PC-9 (cell line): ENCODE measurements at regions not wholly inside any gene's neighbourhood (a gene's known extent, or its start where the extent isn't known, plus 50 kb on each side); places are given as distances from the start of the nearest gene placed in this dataset.

Source experiments
- BruUV-seq: library from RNA; stranded (reverse); fragments of 400-500 nt; replicated peaks from 2 replicates; lab custom pipeline; 2021; lab: Mats Ljungman, UMichigan
- CTCF ChIA-PET: fragments of 300-600 bp; sonication (Branson Sonifier 250); formaldehyde crosslinking; loops from one replicate; lab custom pipeline; 2022; ENCODE audit warnings: antibody characterized with exemption; lab: Charles Lee
- POLR2A ChIA-PET: fragments of 300-600 bp; sonication (Branson Sonifier 250); formaldehyde crosslinking; loops from one replicate; lab custom pipeline; 2022; ENCODE audit warnings: antibody characterized with exemption; ENCODE audit not compliant: unreplicated experiment; lab: Charles Lee
- DNase-seq, 2 experiments: peaks; one replicate each; pipeline versions ENCODE4 v3.0.0 to v3.0.0-alpha.2; 2015 to 2022; ENCODE audit warnings: mixed read lengths in 1 of 2
- H2AFZ ChIP-seq: fragments of 200-600 bp; sonication (generic); 2 replicates; pipeline ENCODE4 v1.8.1; 2017; ENCODE audit warnings: antibody characterized with exemption
- H3F3A ChIP-seq: fragments of 200-600 bp; sonication (generic); 2 replicates; pipeline ENCODE4 v1.8.1; 2017; ENCODE audit warnings: antibody characterized with exemption, mild to moderate bottlenecking, low read depth; ENCODE audit not compliant: insufficient read depth
- H3K27ac ChIP-seq: fragments of 200-600 bp; sonication (generic); 2 replicates; pipeline ENCODE4 v1.6.1; 2016; ENCODE audit warnings: mixed run types
- H3K27me3 ChIP-seq: fragments of 200-600 bp; sonication (generic); 2 replicates; pipeline ENCODE4 v1.6.1; 2016; ENCODE audit warnings: low read depth, mixed run types; ENCODE audit not compliant: insufficient read depth
- H3K36me3 ChIP-seq: fragments of 200-600 bp; sonication (generic); 2 replicates; pipeline ENCODE4 v1.6.1; 2016; ENCODE audit warnings: low read depth, mixed run types
- H3K4me1 ChIP-seq: fragments of 200-600 bp; sonication (generic); replicated peaks from 2 replicates; pipeline ENCODE4 v1.6.1; 2016; ENCODE audit warnings: mixed run types; ENCODE audit not compliant: insufficient read depth
- H3K4me2 ChIP-seq: fragments of 200-600 bp; sonication (generic); 2 replicates; pipeline ENCODE4 v1.6.1; 2017; ENCODE audit warnings: mixed run types
- H3K4me3 ChIP-seq: fragments of 200-600 bp; sonication (generic); 2 replicates; pipeline ENCODE4 v1.6.1; 2016; ENCODE audit warnings: mixed run types
- H3K79me2 ChIP-seq: fragments of 200-600 bp; sonication (generic); 2 replicates; pipeline ENCODE4 v1.6.1; 2017; ENCODE audit warnings: low read depth, mixed run types
- H3K9me2 ChIP-seq: fragments of 200-600 bp; sonication (generic); 2 replicates; pipeline ENCODE4 v1.8.1; 2017; ENCODE audit warnings: mild to moderate bottlenecking; ENCODE audit not compliant: insufficient read depth
- H3K9me3 ChIP-seq: fragments of 200-600 bp; sonication (generic); 2 replicates; pipeline ENCODE4 v1.8.1; 2016; ENCODE audit warnings: low read depth; ENCODE audit not compliant: insufficient read depth
- H4K20me1 ChIP-seq: fragments of 200-600 bp; sonication (generic); 2 replicates; pipeline ENCODE4 v1.8.1; 2017; ENCODE audit not compliant: insufficient read depth
- CTCF ChIP-seq: fragments of 200-600 bp; sonication (generic); conservative IDR thresholded peaks from 2 replicates; pipeline ENCODE4 v1.6.1; 2017; ENCODE audit warnings: mixed run types, antibody characterized with exemption, mild to moderate bottlenecking, moderate library complexity
- EZH2 ChIP-seq: fragments of 200-600 bp; sonication (generic); IDR thresholded peaks from 2 replicates; pipeline ENCODE4 v1.8.0; 2017; ENCODE audit warnings: antibody characterized with exemption, low read depth
- intact Hi-C: fragments of 100-400 bp; cut with micrococcal nuclease; formaldehyde crosslinking; loops from one replicate; pipeline ENCODE4 v1.10.0; 2022; ENCODE audit not compliant: unreplicated experiment

- H3K4me2 ChIP-seq, result no peak overlapping the region
- ChIA-PET POLR2A (no interaction called here), CTCF (no interaction called here)
- no peaks in the 10 kb centered on the region for H3K9me3 ChIP-seq
- intact Hi-C loops, result no loop called here
- no peaks in the 10 kb centered on the region for H3K79me2 ChIP-seq
- H3F3A ChIP-seq, result no peaks in the 10 kb centered on the region
- H3K27me3 ChIP-seq, result no peaks in the 10 kb centered on the region
- BruUV-seq, result no TSS peak
- no peak overlapping the region for H3K4me3 ChIP-seq
- no peaks in the 10 kb centered on the region for H4K20me1 ChIP-seq
- TF ChIP-seq EZH2, result no peak
- TF ChIP-seq CTCF, result no peak
- no peaks in the 10 kb centered on the region for H3K9me2 ChIP-seq
- no peak for DNase-seq
- no peak overlapping the region for H3K27ac ChIP-seq
- H3K36me3 ChIP-seq, result no peaks in the 10 kb centered on the region
- no peak overlapping the region for H2AFZ ChIP-seq
- H3K4me1 ChIP-seq, result no peaks in the 10 kb centered on the region
Measured at GRCh38 chr16:62717026-62717425, 680.8 kb upstream of the CDH8 start.

DNA sequence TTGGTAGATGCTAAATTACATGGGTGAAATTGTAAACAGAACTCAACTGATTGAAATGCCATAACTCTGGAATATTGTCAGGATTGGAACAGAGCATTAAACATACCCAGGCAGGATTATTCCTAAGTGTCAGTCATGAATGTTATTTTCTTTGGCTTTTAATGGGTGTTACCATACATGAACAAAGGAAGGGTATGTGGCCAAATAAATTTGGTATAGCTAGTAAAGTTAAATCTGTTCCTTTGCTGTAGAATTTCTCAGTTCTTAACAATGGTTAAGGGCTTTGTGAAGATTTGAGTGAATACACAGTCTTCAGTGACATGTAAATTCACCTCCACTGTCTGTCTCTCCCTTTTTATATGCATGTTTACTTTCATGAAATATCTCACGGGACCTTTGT is 679.5 kb upstream of the CDH8 start:
- CTCF ChIA-PET, result no interaction called here
- no peaks in the 10 kb centered on the region for H3K4me1 ChIP-seq
- intact Hi-C loops, result no loop called here
- no peak overlapping the region for H3K27ac ChIP-seq
- no TSS peak for BruUV-seq
- H3K9me3 ChIP-seq, result no peaks in the 10 kb centered on the region
- DNase-seq, result no peak
- H3K9me2 ChIP-seq, result no peaks in the 10 kb centered on the region
- no peak for TF ChIP-seq CTCF
- TF ChIP-seq EZH2, result no peak
- H3K36me3 ChIP-seq, result no peaks in the 10 kb centered on the region
- H4K20me1 ChIP-seq, result no peaks in the 10 kb centered on the region
- H3K79me2 ChIP-seq, result no peaks in the 10 kb centered on the region
- H2AFZ ChIP-seq, result no peak overlapping the region
- no peak overlapping the region for H3K4me2 ChIP-seq
- no peak overlapping the region for H3K4me3 ChIP-seq
- H3K27me3 ChIP-seq, result no peaks in the 10 kb centered on the region
- POLR2A ChIA-PET, result no interaction called here
- no peaks in the 10 kb centered on the region for H3F3A ChIP-seq

DNA sequence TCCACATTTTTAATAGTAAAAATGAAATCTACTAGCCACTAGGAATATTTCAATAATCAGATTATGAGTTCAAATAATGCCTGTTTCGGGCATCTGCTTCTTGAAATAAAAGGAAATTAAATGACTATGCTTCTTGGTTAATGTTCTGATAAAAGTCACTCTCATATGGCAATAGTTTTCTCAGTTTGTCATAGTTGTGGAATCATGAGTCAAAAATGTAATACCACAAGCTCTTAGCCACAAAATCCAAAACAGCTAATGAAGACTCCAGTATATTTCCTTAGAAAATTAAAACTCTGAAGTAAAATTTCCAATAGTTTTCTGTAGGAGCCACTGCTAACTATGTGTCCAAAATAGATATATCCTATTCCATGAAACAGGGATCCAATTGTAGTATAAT is 676.3 kb upstream of the CDH8 start:
- intact Hi-C loops, result no loop called here
- no peaks in the 10 kb centered on the region for H3K79me2 ChIP-seq
- POLR2A ChIA-PET, result no interaction called here
- no peak for DNase-seq
- H3K4me1 ChIP-seq, result no peaks in the 10 kb centered on the region
- TF ChIP-seq CTCF, result no peak
- no peak for TF ChIP-seq EZH2
- no peaks in the 10 kb centered on the region for H3K9me3 ChIP-seq
- H3K27me3 ChIP-seq, result no peaks in the 10 kb centered on the region
- H3K27ac ChIP-seq, result no peak overlapping the region
- CTCF ChIA-PET, result no interaction called here
- no peak overlapping the region for H3K4me2 ChIP-seq
- H4K20me1 ChIP-seq, result no peaks in the 10 kb centered on the region
- H3F3A ChIP-seq, result no peaks in the 10 kb centered on the region
- no peaks in the 10 kb centered on the region for H3K9me2 ChIP-seq
- no peaks in the 10 kb centered on the region for H3K36me3 ChIP-seq
- BruUV-seq, result no TSS peak
- no peak overlapping the region for H2AFZ ChIP-seq
- no peak overlapping the region for H3K4me3 ChIP-seq
